HUES64 (cell line): ENCODE measurements at regions not wholly inside any gene's neighbourhood (a gene's known extent, or its start where the extent isn't known, plus 50 kb on each side); places are given as distances from the start of the nearest gene placed in this dataset.

Experiments
- H3K27ac ChIP-seq: 2 replicates; pipeline ENCODE4 v1.7.0; 2013; ENCODE audit warnings: low read depth, low read length, inconsistent platforms
- H3K27me3 ChIP-seq: 2 replicates; pipeline ENCODE4 v1.6.1; 2013; ENCODE audit warnings: mild to moderate bottlenecking, low read length; ENCODE audit not compliant: insufficient read depth
- H3K36me3 ChIP-seq: 2 replicates; pipeline ENCODE4 v1.6.1; 2013; ENCODE audit warnings: mild to moderate bottlenecking, low read length; ENCODE audit not compliant: insufficient read depth
- H3K4me1 ChIP-seq: 2 replicates; pipeline ENCODE4 v1.6.1; 2013; ENCODE audit warnings: mild to moderate bottlenecking, low read length, moderate library complexity; ENCODE audit not compliant: insufficient read depth
- H3K4me3 ChIP-seq: 2 replicates; pipeline ENCODE4 v1.5.1; 2013; ENCODE audit warnings: mild to moderate bottlenecking, low read length, moderate library complexity
- H3K9ac ChIP-seq: 2 replicates; pipeline ENCODE4 v1.6.1; 2013; ENCODE audit warnings: mild to moderate bottlenecking, low read depth, low read length
- H3K9me3 ChIP-seq: 2 replicates; pipeline ENCODE4 v1.6.1; 2013; ENCODE audit warnings: low read depth, low read length; ENCODE audit not compliant: insufficient read depth
- WGBS: fragments of 150-250, 120-280 bp; methylation state at CpG from one replicate; pipeline ENCODE4 v1.1.7; 2013; ENCODE audit warnings: missing lambda C conversion rate; 5-methylcytosine and 5-hydroxymethylcytosine counted together

GRCh38 chr5:3381206-3381825 lies 214.3 kb upstream of the IRX1 start:
- no peak overlapping the region for H3K9ac ChIP-seq
- H3K36me3 ChIP-seq = no peaks in the 10 kb centered on the region
- no peaks in the 10 kb centered on the region for H3K27me3 ChIP-seq
- no peaks in the 10 kb centered on the region for H3K4me1 ChIP-seq
- H3K27ac ChIP-seq = no peak overlapping the region
- no peak overlapping the region for H3K4me3 ChIP-seq
- no peaks in the 10 kb centered on the region for H3K9me3 ChIP-seq
- 97% methylated on average over 15 of the region's 15 CpGs for WGBS

GRCh38 chr5:3380689-3381088 lies 214.9 kb upstream of the IRX1 start:
- H3K4me3 ChIP-seq = no peak overlapping the region
- H3K4me1 ChIP-seq = no peaks in the 10 kb centered on the region
- WGBS = 95% methylated on average over 3 of the region's 3 CpGs
- no peaks in the 10 kb centered on the region for H3K9me3 ChIP-seq
- H3K9ac ChIP-seq = no peak overlapping the region
- H3K36me3 ChIP-seq = no peaks in the 10 kb centered on the region
- H3K27ac ChIP-seq = no peak overlapping the region
- H3K27me3 ChIP-seq = no peaks in the 10 kb centered on the region

- no peaks in the 10 kb centered on the region for H3K27me3 ChIP-seq
- no peaks in the 10 kb centered on the region for H3K4me1 ChIP-seq
- 0 out of 2 replicates have a peak, but pooled peaks cover 4% of the 10 kb centered on the region for H3K9me3 ChIP-seq
- H3K9ac ChIP-seq = no peak overlapping the region
- H3K4me3 ChIP-seq = no peak overlapping the region
- H3K36me3 ChIP-seq = no peaks in the 10 kb centered on the region
- no peak overlapping the region for H3K27ac ChIP-seq
- WGBS = 97% methylated on average over 5 of the region's 5 CpGs
Observed at GRCh38 chr5:3377831-3378230, 217.8 kb upstream of the IRX1 start.

GRCh38 chr5:3377176-3377575 lies 218.5 kb upstream of the IRX1 start:
- no peaks in the 10 kb centered on the region for H3K27me3 ChIP-seq
- WGBS = 96% methylated on average over 8 of the region's 8 CpGs
- H3K9ac ChIP-seq = no peak overlapping the region
- H3K36me3 ChIP-seq = no peaks in the 10 kb centered on the region
- H3K27ac ChIP-seq = no peak overlapping the region
- no peaks in the 10 kb centered on the region for H3K4me1 ChIP-seq
- no peak overlapping the region for H3K4me3 ChIP-seq
- H3K9me3 ChIP-seq = peaks cover 11% of the 10 kb centered on the region; the same call in 1 of the 2 replicates

GRCh38 chr5:3376611-3377010 lies 219.0 kb upstream of the IRX1 start:
- Histone ChIP-seq H3K4me1 (no peaks in the 10 kb centered on the region), H3K36me3 (no peaks in the 10 kb centered on the region), H3K9me3 (peaks cover 15% of the 10 kb centered on the region; the same call in 1 of the 2 replicates), H3K27me3 (no peaks in the 10 kb centered on the region), H3K4me3 (no peak overlapping the region), H3K27ac (no peak overlapping the region), H3K9ac (no peak overlapping the region)
- WGBS = 93% methylated on average over 5 of the region's 6 CpGs

GRCh38 chr5:3375586-3376311 lies 219.9 kb upstream of the IRX1 start:
- Histone ChIP-seq H3K4me3 (no peak overlapping the region), H3K27me3 (no peaks in the 10 kb centered on the region), H3K9ac (no peak overlapping the region), H3K4me1 (no peaks in the 10 kb centered on the region), H3K36me3 (no peaks in the 10 kb centered on the region), H3K27ac (no peak overlapping the region), H3K9me3 (peaks cover 20% of the 10 kb centered on the region; the same call in 1 of the 2 replicates)
- 88% methylated on average over 2 of the region's 2 CpGs for WGBS

GRCh38 chr5:3373391-3373790 lies 222.2 kb upstream of the IRX1 start:
- H3K4me3 ChIP-seq = no peak overlapping the region

GRCh38 chr5:3372289-3372688 lies 223.3 kb upstream of the IRX1 start:
- Histone ChIP-seq H3K4me1 (no peaks in the 10 kb centered on the region), H3K36me3 (no peaks in the 10 kb centered on the region), H3K4me3 (no peak overlapping the region), H3K9ac (no peak overlapping the region), H3K27me3 (no peaks in the 10 kb centered on the region), H3K9me3 (peaks cover 20% of the 10 kb centered on the region; the same call in 1 of the 2 replicates), H3K27ac (no peak overlapping the region)

More at GRCh38 chr5:3373391-3373790, 222.2 kb upstream of the IRX1 start:
- Histone ChIP-seq H3K27me3 (no peaks in the 10 kb centered on the region), H3K9me3 (peaks cover 20% of the 10 kb centered on the region; the same call in 1 of the 2 replicates), H3K36me3 (no peaks in the 10 kb centered on the region), H3K9ac (no peak overlapping the region), H3K4me1 (no peaks in the 10 kb centered on the region), H3K27ac (no peak overlapping the region)

GRCh38 chr5:3365501-3366215 lies 230.0 kb upstream of the IRX1 start:
- H3K9me3 ChIP-seq = no peaks in the 10 kb centered on the region; the same call in 1 of the 2 replicates
- no peaks in the 10 kb centered on the region for H3K27me3 ChIP-seq
- no peaks in the 10 kb centered on the region for H3K36me3 ChIP-seq
- 96% methylated on average over 5 of the region's 5 CpGs for WGBS
- no peak overlapping the region for H3K4me3 ChIP-seq
- no peak overlapping the region for H3K9ac ChIP-seq
- no peaks in the 10 kb centered on the region for H3K4me1 ChIP-seq
- no peak overlapping the region for H3K27ac ChIP-seq

GRCh38 chr5:3364941-3365340 lies 230.7 kb upstream of the IRX1 start:
- H3K4me1 ChIP-seq = no peaks in the 10 kb centered on the region
- WGBS = 92% methylated on average over 4 of the region's 4 CpGs
- no peaks in the 10 kb centered on the region for H3K36me3 ChIP-seq
- no peaks in the 10 kb centered on the region for H3K27me3 ChIP-seq
- no peak overlapping the region for H3K9ac ChIP-seq
- H3K27ac ChIP-seq = no peak overlapping the region
- no peaks in the 10 kb centered on the region; the same call in 1 of the 2 replicates for H3K9me3 ChIP-seq
- no peak overlapping the region for H3K4me3 ChIP-seq

GRCh38 chr5:3364433-3364832 lies 231.2 kb upstream of the IRX1 start:
- 94% methylated on average over 4 of the region's 4 CpGs for WGBS
- Histone ChIP-seq H3K27ac (no peak overlapping the region), H3K9me3 (no peaks in the 10 kb centered on the region; the same call in 1 of the 2 replicates), H3K4me1 (no peaks in the 10 kb centered on the region), H3K9ac (no peak overlapping the region), H3K27me3 (no peaks in the 10 kb centered on the region), H3K4me3 (no peak overlapping the region), H3K36me3 (no peaks in the 10 kb centered on the region)
